ENCODE measurements at regions not wholly inside any gene's neighbourhood (a gene's known extent, or its start where the extent isn't known, plus 50 kb on each side); places are given as distances from the start of the nearest gene placed in this dataset.

- Mint-ChIP-seq H3K9me3 (ENCODE audit: low read depth) (no peaks in the 10 kb centered on the region), H3K4me1 (ENCODE audit: low read depth) (peaks cover 9% of the 10 kb centered on the region), H3K27ac (no peak overlapping the region), H3K27me3 (no peaks in the 10 kb centered on the region), H3K4me3 (no peak overlapping the region), H3K36me3 (no peaks in the 10 kb centered on the region)
These were observed 123.6 kb upstream of the SMAD3 start for GRCh38 chr15:66941791-66942190.

GRCh38 chr15:66942649-66943390 is 122.6 kb upstream of the SMAD3 start:
- no peaks in the 10 kb centered on the region for H3K36me3 Mint-ChIP-seq
- H3K27me3 Mint-ChIP-seq, result no peaks in the 10 kb centered on the region
- H3K27ac Mint-ChIP-seq, result no peak overlapping the region
- no peaks in the 10 kb centered on the region for H3K9me3 Mint-ChIP-seq (ENCODE audit: low read depth)
- H3K4me1 Mint-ChIP-seq (ENCODE audit: low read depth), result peaks cover 9% of the 10 kb centered on the region
- no peak overlapping the region for H3K4me3 Mint-ChIP-seq

- peaks cover 9% of the 10 kb centered on the region for H3K4me1 Mint-ChIP-seq (ENCODE audit: low read depth)
These were observed 121.8 kb upstream of the SMAD3 start for GRCh38 chr15:66943456-66944095.

GRCh38 chr15:66944121-66944520 is 121.3 kb upstream of the SMAD3 start:
- Mint-ChIP-seq H3K4me3 (no peak overlapping the region), H3K36me3 (no peaks in the 10 kb centered on the region), H3K4me1 (ENCODE audit: low read depth) (peaks cover 9% of the 10 kb centered on the region), H3K27ac (no peak overlapping the region), H3K9me3 (ENCODE audit: low read depth) (no peaks in the 10 kb centered on the region), H3K27me3 (no peaks in the 10 kb centered on the region)

More at GRCh38 chr15:66943456-66944095, 121.8 kb upstream of the SMAD3 start:
- Mint-ChIP-seq H3K36me3 (no peaks in the 10 kb centered on the region), H3K27ac (no peak overlapping the region), H3K9me3 (ENCODE audit: low read depth) (no peaks in the 10 kb centered on the region), H3K4me3 (no peak overlapping the region), H3K27me3 (no peaks in the 10 kb centered on the region)

GRCh38 chr15:66945286-66945685 is 120.1 kb upstream of the SMAD3 start:
- Mint-ChIP-seq H3K27ac (no peak overlapping the region), H3K36me3 (no peaks in the 10 kb centered on the region), H3K27me3 (no peaks in the 10 kb centered on the region), H3K4me1 (ENCODE audit: low read depth) (peaks cover 6% of the 10 kb centered on the region), H3K9me3 (ENCODE audit: low read depth) (no peaks in the 10 kb centered on the region), H3K4me3 (no peak overlapping the region)

GRCh38 chr15:66945842-66946241 is 119.6 kb upstream of the SMAD3 start:
- Mint-ChIP-seq H3K36me3 (no peaks in the 10 kb centered on the region), H3K27ac (no peak overlapping the region), H3K27me3 (no peaks in the 10 kb centered on the region), H3K9me3 (ENCODE audit: low read depth) (no peaks in the 10 kb centered on the region), H3K4me3 (no peak overlapping the region), H3K4me1 (ENCODE audit: low read depth) (peaks cover 2% of the 10 kb centered on the region)

- Mint-ChIP-seq H3K4me3 (no peak overlapping the region), H3K27ac (no peak overlapping the region), H3K4me1 (ENCODE audit: low read depth) (no peaks in the 10 kb centered on the region), H3K27me3 (no peaks in the 10 kb centered on the region), H3K36me3 (no peaks in the 10 kb centered on the region), H3K9me3 (ENCODE audit: low read depth) (no peaks in the 10 kb centered on the region)
These were observed 118.7 kb upstream of the SMAD3 start for GRCh38 chr15:66946578-66947164.

GRCh38 chr15:66947471-66947870 is 117.9 kb upstream of the SMAD3 start:
- Mint-ChIP-seq H3K4me3 (no peak overlapping the region), H3K9me3 (ENCODE audit: low read depth) (no peaks in the 10 kb centered on the region), H3K27ac (no peak overlapping the region), H3K27me3 (no peaks in the 10 kb centered on the region), H3K4me1 (ENCODE audit: low read depth) (no peaks in the 10 kb centered on the region), H3K36me3 (no peaks in the 10 kb centered on the region)

- Mint-ChIP-seq H3K27ac (no peak overlapping the region), H3K9me3 (ENCODE audit: low read depth) (no peaks in the 10 kb centered on the region), H3K27me3 (no peaks in the 10 kb centered on the region), H3K36me3 (no peaks in the 10 kb centered on the region), H3K4me3 (no peak overlapping the region), H3K4me1 (ENCODE audit: low read depth) (no peaks in the 10 kb centered on the region)
These were observed 117.1 kb upstream of the SMAD3 start for GRCh38 chr15:66948294-66948693.

GRCh38 chr15:66950114-66950513 is 115.3 kb upstream of the SMAD3 start:
- Mint-ChIP-seq H3K4me1 (ENCODE audit: low read depth) (no peaks in the 10 kb centered on the region), H3K9me3 (ENCODE audit: low read depth) (no peaks in the 10 kb centered on the region), H3K36me3 (no peaks in the 10 kb centered on the region), H3K27me3 (peaks cover 1% of the 10 kb centered on the region), H3K4me3 (no peak overlapping the region), H3K27ac (no peak overlapping the region)

GRCh38 chr15:66951531-66952320 is 113.7 kb upstream of the SMAD3 start:
- Mint-ChIP-seq H3K9me3 (ENCODE audit: low read depth) (no peaks in the 10 kb centered on the region), H3K27me3 (peaks cover 1% of the 10 kb centered on the region), H3K36me3 (no peaks in the 10 kb centered on the region), H3K27ac (no peak overlapping the region), H3K4me1 (ENCODE audit: low read depth) (no peaks in the 10 kb centered on the region), H3K4me3 (no peak overlapping the region)

GRCh38 chr15:66952756-66953522 is 112.5 kb upstream of the SMAD3 start:
- H3K9me3 Mint-ChIP-seq (ENCODE audit: low read depth), result no peaks in the 10 kb centered on the region
- H3K27ac Mint-ChIP-seq, result no peak overlapping the region

GRCh38 chr15:66953523-66954229 is 111.7 kb upstream of the SMAD3 start:
- H3K27ac Mint-ChIP-seq, result no peak overlapping the region
- H3K9me3 Mint-ChIP-seq (ENCODE audit: low read depth), result no peaks in the 10 kb centered on the region
- H3K4me3 Mint-ChIP-seq, result no peak overlapping the region
- no peaks in the 10 kb centered on the region for H3K36me3 Mint-ChIP-seq
- H3K4me1 Mint-ChIP-seq (ENCODE audit: low read depth), result no peaks in the 10 kb centered on the region
- peaks cover 1% of the 10 kb centered on the region for H3K27me3 Mint-ChIP-seq

More at GRCh38 chr15:66952756-66953522, 112.5 kb upstream of the SMAD3 start:
- Mint-ChIP-seq H3K4me3 (no peak overlapping the region), H3K4me1 (ENCODE audit: low read depth) (no peaks in the 10 kb centered on the region), H3K27me3 (peaks cover 1% of the 10 kb centered on the region), H3K36me3 (no peaks in the 10 kb centered on the region)

GRCh38 chr15:66954601-66955000 is 110.8 kb upstream of the SMAD3 start:
- Mint-ChIP-seq H3K4me1 (ENCODE audit: low read depth) (no peaks in the 10 kb centered on the region), H3K4me3 (no peak overlapping the region), H3K27me3 (peaks cover 1% of the 10 kb centered on the region), H3K27ac (no peak overlapping the region), H3K9me3 (ENCODE audit: low read depth) (no peaks in the 10 kb centered on the region), H3K36me3 (no peaks in the 10 kb centered on the region)

Measured in activated naive CD8-positive, alpha-beta T cell (primary cell).